K562 (cell line): ENCODE measurements at regions not wholly inside any gene's neighbourhood (a gene's known extent, or its start where the extent isn't known, plus 50 kb on each side); places are given as distances from the start of the nearest gene placed in this dataset.

ENCODE experiments used
- CBX5 ChIP-seq: IDR thresholded peaks from 2 replicates; pipeline ENCODE4 v1.6.1; 2014; ENCODE audit warnings: low read depth, borderline replicate concordance
- FOXP4 ChIP-seq: sonication (generic); formaldehyde crosslinking; IDR thresholded peaks from 2 replicates; pipeline ENCODE4 v1.8.0; 2022; ENCODE audit warnings: mild to moderate bottlenecking, missing genetic modification reagents, borderline replicate concordance
- HDAC6 ChIP-seq: IDR thresholded peaks from 2 replicates; pipeline ENCODE4 v1.6.1; 2012; ENCODE audit warnings: low read depth, mild to moderate bottlenecking, control low read depth, inconsistent platforms, low read length, moderate library complexity
- HSF4 ChIP-seq: fragments of 250-450 bp; sonication (Bioruptor Pico); IDR thresholded peaks from 2 replicates; pipeline ENCODE4 v2.1.2; 2022; ENCODE audit warnings: mild to moderate bottlenecking, moderate library complexity, borderline replicate concordance
- MAX ChIP-seq: sonication (generic); formaldehyde crosslinking; IDR thresholded peaks from 2 replicates; pipeline ENCODE4 v1.9.0; 2022; ENCODE audit warnings: mild to moderate bottlenecking, missing genetic modification reagents
- NR2C2 ChIP-seq, 2 experiments: fragments of 200-800 bp in 1 of 2; sonication (Bioruptor generic) in 1 of 2; sonication (generic) in 1 of 2; formaldehyde crosslinking in 1 of 2; IDR thresholded peaks; 2 replicates each; pipeline versions ENCODE4 v1.6.1 to v1.8.0; 2016 to 2022; ENCODE audit warnings: mild to moderate bottlenecking in 1 of 2, missing compliant biosample characterization in 1 of 2, missing genetic modification characterization in 1 of 2, missing genetic modification reagents in 1 of 2
- TAF7 ChIP-seq: fragments of 450-650 bp; IDR thresholded peaks from 2 replicates; pipeline ENCODE4 v1.6.1; 2016; ENCODE audit warnings: missing genetic modification characterization, missing compliant biosample characterization
- TAL1 ChIP-seq: fragments of 450-650 bp; IDR thresholded peaks from 2 replicates; pipeline ENCODE4 v1.6.1; 2016; ENCODE audit warnings: mild to moderate bottlenecking
- TFE3 ChIP-seq: fragments of 450-650 bp; formaldehyde crosslinking; IDR thresholded peaks from 2 replicates; pipeline ENCODE4 v1.4.0; 2020; ENCODE audit warnings: mild to moderate bottlenecking, mixed read lengths
- THRA ChIP-seq: fragments of 450-650 bp; IDR thresholded peaks from 2 replicates; pipeline ENCODE4 v1.6.1; 2017; ENCODE audit warnings: mild to moderate bottlenecking, moderate library complexity
- ZFX ChIP-seq: sonication (generic); formaldehyde crosslinking; IDR thresholded peaks from 2 replicates; pipeline ENCODE4 v1.8.0; 2022; ENCODE audit warnings: mild to moderate bottlenecking, missing genetic modification reagents, moderate library complexity
- ZKSCAN1 ChIP-seq: fragments of 150-350 bp; IDR thresholded peaks from 2 replicates; pipeline ENCODE4 v1.6.1; 2016; ENCODE audit warnings: low read depth, low read length
- ZNF518B ChIP-seq: fragments of 250-450 bp; sonication (Bioruptor Pico); IDR thresholded peaks from 2 replicates; pipeline ENCODE4 v1.5.0; 2021; ENCODE audit warnings: mild to moderate bottlenecking, moderate library complexity

GRCh38 chr3:72614394-72615074 is 233.7 kb downstream of the SHQ1 start (continued):
- TF ChIP-seq MAX (CRISPR knock-in tag), result no peak
- no peak for TF ChIP-seq NR2C2 (CRISPR knock-in tag; IDR thresholded peaks at IDR 0.05)
- 0 out of 2 replicates have a peak, but pooled peaks have one; percentile 16 for TF ChIP-seq NR2C2 (tag; IDR thresholded peaks at IDR 0.05)
- no peak for TF ChIP-seq FOXP4 (CRISPR knock-in tag)
- peak; percentile 74 for TF ChIP-seq TFE3 (CRISPR knock-in tag)
- no peak for TF ChIP-seq THRA
- no peak for TF ChIP-seq ZNF518B (CRISPR knock-in tag)
- no peak for TF ChIP-seq TAL1
- no peak for TF ChIP-seq CBX5
- TF ChIP-seq TAF7 (tag), result no peak
- TF ChIP-seq HDAC6, result no peak
- TF ChIP-seq ZKSCAN1, result no peak
- TF ChIP-seq HSF4 (CRISPR knock-in tag), result no peak
- TF ChIP-seq ZFX (CRISPR knock-in tag), result no peak
